Endothelial cell of umbilical vein (primary cell): ENCODE measurements at regions not wholly inside any gene's neighbourhood (a gene's known extent, or its start where the extent isn't known, plus 50 kb on each side); places are given as distances from the start of the nearest gene placed in this dataset.

Source experiments
- MAX ChIP-seq: IDR thresholded peaks from 2 replicates; pipeline ENCODE4 v1.6.1; 2011; ENCODE audit not compliant: insufficient read depth, insufficient read length
- MYC ChIP-seq: IDR thresholded peaks from one replicate; pipeline ENCODE4 v1.6.1; 2011; ENCODE audit warnings: mild to moderate bottlenecking, low read depth, low read length
- POLR2A ChIP-seq: IDR thresholded peaks from 2 replicates; pipeline ENCODE4 v1.6.1; 2012; ENCODE audit warnings: low read depth, mild to moderate bottlenecking, control low read depth, low read length
- POLR2AphosphoS5 ChIP-seq: IDR thresholded peaks from 2 replicates; pipeline ENCODE4 v1.6.1; 2012; ENCODE audit warnings: low read depth, mild to moderate bottlenecking, control low read depth, low read length, moderate library complexity; ENCODE audit not compliant: insufficient read depth
- TF ChIP-seq, protein P1 (sequence below), 2 donors: IDR thresholded peaks; 1 replicate in 1 of 2; 2 replicates in 1 of 2; pipeline ENCODE4 v1.5.1; 2011; ENCODE audit warnings: low read length in 2 of 2, mild to moderate bottlenecking in 2 of 2, moderate library complexity in 2 of 2, control low read depth in 1 of 2, inconsistent platforms in 1 of 2, low read depth in 1 of 2; ENCODE audit not compliant: insufficient read depth in 1 of 2; ENCODE audit errors: extremely low read depth in 1 of 2

- TF ChIP-seq, protein P1, sequence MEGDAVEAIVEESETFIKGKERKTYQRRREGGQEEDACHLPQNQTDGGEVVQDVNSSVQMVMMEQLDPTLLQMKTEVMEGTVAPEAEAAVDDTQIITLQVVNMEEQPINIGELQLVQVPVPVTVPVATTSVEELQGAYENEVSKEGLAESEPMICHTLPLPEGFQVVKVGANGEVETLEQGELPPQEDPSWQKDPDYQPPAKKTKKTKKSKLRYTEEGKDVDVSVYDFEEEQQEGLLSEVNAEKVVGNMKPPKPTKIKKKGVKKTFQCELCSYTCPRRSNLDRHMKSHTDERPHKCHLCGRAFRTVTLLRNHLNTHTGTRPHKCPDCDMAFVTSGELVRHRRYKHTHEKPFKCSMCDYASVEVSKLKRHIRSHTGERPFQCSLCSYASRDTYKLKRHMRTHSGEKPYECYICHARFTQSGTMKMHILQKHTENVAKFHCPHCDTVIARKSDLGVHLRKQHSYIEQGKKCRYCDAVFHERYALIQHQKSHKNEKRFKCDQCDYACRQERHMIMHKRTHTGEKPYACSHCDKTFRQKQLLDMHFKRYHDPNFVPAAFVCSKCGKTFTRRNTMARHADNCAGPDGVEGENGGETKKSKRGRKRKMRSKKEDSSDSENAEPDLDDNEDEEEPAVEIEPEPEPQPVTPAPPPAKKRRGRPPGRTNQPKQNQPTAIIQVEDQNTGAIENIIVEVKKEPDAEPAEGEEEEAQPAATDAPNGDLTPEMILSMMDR (IDR thresholded peaks at IDR 0.05; ENCODE audit: extremely low read depth in 1 of 2, insufficient read depth in 1 of 2, low read depth in 1 of 2, low read length in 2 of 2), result no peak
- TF ChIP-seq POLR2AphosphoS5 (no peak), POLR2A (no peak), MAX (no peak), MYC (no peak)
Observed at GRCh38 chr10:65128277-65128676, 1607.1 kb downstream of the REEP3 start.
